A549 (cell line): ENCODE measurements at regions not wholly inside any gene's neighbourhood (a gene's known extent, or its start where the extent isn't known, plus 50 kb on each side); places are given as distances from the start of the nearest gene placed in this dataset.

Source experiments
- ATAC-seq, 2 experiments: fragments of 200-7000 bp in 1 of 2; fragments of >200 bp in 1 of 2; cut with Nextera tagmentation in 1 of 2; cut with Tn5 transposase in 1 of 2; 3 replicates each; pipeline versions ENCODE4 v1.8.0 to v1.9.1; 2018 to 2020; ENCODE audit warnings: mild to moderate bottlenecking in 1 of 2, moderate library complexity in 1 of 2
- CTCF ChIA-PET: fragments of 300-600 bp; sonication (Branson Sonifier 250); formaldehyde crosslinking; extraction: SDS; loops from one replicate; lab custom pipeline; 2021; ENCODE audit warnings: antibody characterized with exemption, inconsistent platforms; lab: Yijun Ruan, JAX
- POLR2A ChIA-PET: fragments of 350-600 bp; formaldehyde crosslinking; extraction: SDS; loops from one replicate; lab custom pipeline; 2021; ENCODE audit warnings: antibody characterized with exemption, inconsistent platforms; lab: Yijun Ruan, JAX
- DNase-seq, 2 experiments: peaks; one replicate each; pipeline versions ENCODE4 v3.0.0 to v3.0.0-alpha.2; 2011 to 2016; ENCODE audit warnings: low read depth in 1 of 2, low spot score in 1 of 2
- FAIRE-seq: peaks from 2 replicates; lab custom pipeline; 2011; peaks lifted over from hg19 to GRCh38; lab: Jason Lieb, UNC
- H3K27ac ChIP-seq, 2 experiments: fragments of >200 bp; sonication (Bioruptor Twin); formaldehyde crosslinking; 3 replicates each; pipeline ENCODE4 v1.5.1; 2016 to 2017
- H3K4me1 ChIP-seq: fragments of >200 bp; sonication (Bioruptor Twin); formaldehyde crosslinking; 3 replicates; pipeline ENCODE4 v1.6.1; 2016
- H3K4me2 ChIP-seq: fragments of >200 bp; sonication (Bioruptor Twin); formaldehyde crosslinking; 3 replicates; pipeline ENCODE4 v1.6.1; 2016
- H3K4me3 ChIP-seq: fragments of >200 bp; sonication (Bioruptor Twin); formaldehyde crosslinking; 3 replicates; pipeline ENCODE4 v1.5.1; 2016
- H3K9me3 ChIP-seq: fragments of >200 bp; sonication (Bioruptor Twin); formaldehyde crosslinking; 3 replicates; pipeline ENCODE4 v1.6.1; 2016
- CBX2 ChIP-seq: fragments of 200-600 bp; sonication (generic); IDR thresholded peaks from 2 replicates; pipeline ENCODE4 v1.6.1; 2016; ENCODE audit warnings: low read depth, mild to moderate bottlenecking, borderline replicate concordance
- CEBPB ChIP-seq, 2 experiments: fragments of >200 bp in 1 of 2; sonication (Bioruptor Twin) in 1 of 2; formaldehyde crosslinking in 1 of 2; IDR thresholded peaks; 2 replicates each; pipeline ENCODE4 v1.6.1; 2012 to 2016
- FOSB ChIP-seq: fragments of 250-450 bp; sonication (Bioruptor Pico); IDR thresholded peaks from 2 replicates; pipeline ENCODE4 v1.5.0; 2020; ENCODE audit warnings: mild to moderate bottlenecking, moderate library complexity
- FOSL2 ChIP-seq, 2 experiments: fragments of 450-650 bp in 1 of 2; fragments of >200 bp in 1 of 2; sonication (Bioruptor Twin) in 1 of 2; formaldehyde crosslinking; IDR thresholded peaks; 2 replicates each; pipeline versions ENCODE4 v1.5.0 to v1.6.1; 2016 to 2020; ENCODE audit warnings: mild to moderate bottlenecking in 1 of 2, moderate library complexity in 1 of 2
- FOXS1 ChIP-seq: fragments of 250-450 bp; sonication (Bioruptor Pico); IDR thresholded peaks from 2 replicates; pipeline ENCODE4 v1.5.0; 2020; ENCODE audit warnings: mild to moderate bottlenecking, moderate library complexity
- JUNB ChIP-seq: fragments of >200 bp; sonication (Bioruptor Twin); formaldehyde crosslinking; IDR thresholded peaks from 2 replicates; pipeline ENCODE4 v1.6.1; 2016
- MAZ ChIP-seq: fragments of 150-350 bp; IDR thresholded peaks from 2 replicates; pipeline ENCODE4 v1.6.1; 2014; ENCODE audit warnings: antibody characterized with exemption, low read depth, low read length, borderline replicate concordance
- MYC ChIP-seq: IDR thresholded peaks from 2 replicates; pipeline ENCODE4 v1.6.1; 2012; ENCODE audit warnings: mild to moderate bottlenecking, inconsistent platforms, low read length, improper control_type of control experiment, borderline replicate concordance
- NR3C1 ChIP-seq: fragments of >200 bp; sonication (Bioruptor Twin); formaldehyde crosslinking; IDR thresholded peaks from 3 replicates; pipeline ENCODE4 v1.6.1; 2017
- POLR2A ChIP-seq: IDR thresholded peaks from 2 replicates; pipeline ENCODE4 v1.6.1; 2012; ENCODE audit warnings: mild to moderate bottlenecking, low read length
- POLR2AphosphoS2 ChIP-seq: conservative IDR thresholded peaks from 2 replicates; pipeline ENCODE4 v1.6.1; 2012; ENCODE audit warnings: low read length, improper control_type of control experiment, inconsistent platforms
- RAD21 ChIP-seq, 2 experiments: fragments of >200 bp in 1 of 2; sonication (Bioruptor Twin) in 1 of 2; formaldehyde crosslinking in 1 of 2; IDR thresholded peaks in 1 of 2; conservative IDR thresholded peaks in 1 of 2; 2 replicates in 1 of 2; 3 replicates in 1 of 2; pipeline ENCODE4 v1.6.1; 2012 to 2018; ENCODE audit warnings: inconsistent platforms in 1 of 2
- RARB ChIP-seq: fragments of 250-450 bp; sonication (Bioruptor Pico); IDR thresholded peaks from 2 replicates; pipeline ENCODE4 v1.8.0; 2021; ENCODE audit warnings: mild to moderate bottlenecking, moderate library complexity
- RFX5 ChIP-seq: fragments of 450-650 bp; IDR thresholded peaks from 2 replicates; pipeline ENCODE4 v1.7.1; 2014; ENCODE audit warnings: antibody characterized with exemption, mild to moderate bottlenecking, moderate library complexity
- SMC3 ChIP-seq: fragments of >200 bp; sonication (Bioruptor Twin); formaldehyde crosslinking; IDR thresholded peaks from 3 replicates; pipeline ENCODE4 v1.6.1; 2018; ENCODE audit warnings: inconsistent platforms
- SREBF2 ChIP-seq: fragments of 450-650 bp; IDR thresholded peaks from 2 replicates; pipeline ENCODE4 v1.6.1; 2014; ENCODE audit warnings: mild to moderate bottlenecking, moderate library complexity
- TP53 ChIP-seq: fragments of 250-450 bp; sonication (Bioruptor Pico); IDR thresholded peaks from 2 replicates; pipeline ENCODE4 v1.5.0; 2021; ENCODE audit warnings: mild to moderate bottlenecking, moderate library complexity
- WGBS: methylation state at CpG from one replicate; pipeline ENCODE4 v1.1.6; 2017; ENCODE audit errors: missing lambda C conversion rate; 5-methylcytosine and 5-hydroxymethylcytosine counted together
- TF ChIP-seq, protein P1 (sequence below): fragments of >200 bp; sonication (Bioruptor Twin); formaldehyde crosslinking; IDR thresholded peaks from 3 replicates; pipeline ENCODE4 v1.5.1; 2016
- TF ChIP-seq, protein P2 (sequence below): fragments of 250-450 bp; sonication (Bioruptor Pico); IDR thresholded peaks from 2 replicates; pipeline ENCODE4 v1.5.0; 2020; ENCODE audit warnings: low read depth, mild to moderate bottlenecking, moderate library complexity
- TF ChIP-seq, protein P3 (sequence below): fragments of 450-650 bp; IDR thresholded peaks from 2 replicates; pipeline ENCODE4 v1.6.1; 2014; ENCODE audit warnings: antibody characterized with exemption

DNA sequence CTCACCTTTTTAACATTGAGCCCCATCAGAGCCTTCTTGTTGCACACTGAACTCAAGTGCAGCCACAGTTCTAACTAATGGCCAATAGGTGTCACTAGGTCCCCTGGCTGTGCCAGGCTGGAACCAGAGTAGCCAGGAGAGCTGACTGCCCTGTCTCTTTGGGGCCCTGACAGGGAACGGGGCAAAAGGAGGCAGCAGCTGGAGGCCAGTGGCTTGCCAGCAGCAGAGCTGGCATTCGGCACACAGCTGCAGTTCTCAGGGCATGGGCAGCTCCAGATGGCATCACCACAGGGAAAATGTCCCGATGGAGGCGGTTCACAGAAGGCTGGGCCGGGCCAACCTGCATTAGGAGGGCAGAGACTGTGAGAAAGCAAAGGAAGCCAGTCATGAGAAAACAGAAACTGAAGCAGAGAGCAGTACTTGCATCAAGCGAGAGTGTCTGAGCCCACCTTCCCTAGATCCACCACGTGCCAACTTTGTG, 188.6 kb downstream of the FCRL5 start:
- Histone ChIP-seq H3K9me3 (no peaks in the 10 kb centered on the region), H3K27ac (no peak overlapping the region), H3K4me1 (no peaks in the 10 kb centered on the region), H3K4me3 (no peak overlapping the region), H3K4me2 (no peak overlapping the region)
- peak; percentile 52 to 53 for DNase-seq
- TF ChIP-seq FOSL2 (IDR thresholded peaks at IDR 0.05) (no peak), FOSL2 (CRISPR knock-in tag; IDR thresholded peaks at IDR 0.05) (no peak), RAD21 (conservative IDR thresholded peaks at IDR 0.05 in 1 of 2, IDR thresholded peaks at IDR 0.05 in 1 of 2) (peak; percentile 41 to 50; a peak in 3 of 5 replicates), SMC3 (peak; percentile 17; the same call in 1 of the 3 replicates), SREBF2 (no peak)
- TF ChIP-seq, protein P1, sequence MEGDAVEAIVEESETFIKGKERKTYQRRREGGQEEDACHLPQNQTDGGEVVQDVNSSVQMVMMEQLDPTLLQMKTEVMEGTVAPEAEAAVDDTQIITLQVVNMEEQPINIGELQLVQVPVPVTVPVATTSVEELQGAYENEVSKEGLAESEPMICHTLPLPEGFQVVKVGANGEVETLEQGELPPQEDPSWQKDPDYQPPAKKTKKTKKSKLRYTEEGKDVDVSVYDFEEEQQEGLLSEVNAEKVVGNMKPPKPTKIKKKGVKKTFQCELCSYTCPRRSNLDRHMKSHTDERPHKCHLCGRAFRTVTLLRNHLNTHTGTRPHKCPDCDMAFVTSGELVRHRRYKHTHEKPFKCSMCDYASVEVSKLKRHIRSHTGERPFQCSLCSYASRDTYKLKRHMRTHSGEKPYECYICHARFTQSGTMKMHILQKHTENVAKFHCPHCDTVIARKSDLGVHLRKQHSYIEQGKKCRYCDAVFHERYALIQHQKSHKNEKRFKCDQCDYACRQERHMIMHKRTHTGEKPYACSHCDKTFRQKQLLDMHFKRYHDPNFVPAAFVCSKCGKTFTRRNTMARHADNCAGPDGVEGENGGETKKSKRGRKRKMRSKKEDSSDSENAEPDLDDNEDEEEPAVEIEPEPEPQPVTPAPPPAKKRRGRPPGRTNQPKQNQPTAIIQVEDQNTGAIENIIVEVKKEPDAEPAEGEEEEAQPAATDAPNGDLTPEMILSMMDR = peak; percentile 57
- WGBS = 65% methylated on average over 6 of the region's 7 CpGs
- ChIA-PET CTCF (interaction anchor here (0.8 to 1.6 kb wide), 8 partner anchors 8 to 171 kb away, joined by 3 to 11 read pairs (median 3); no protein-coding TSS in a partner anchor), POLR2A (no interaction called here)
- no peak for FAIRE-seq
- ATAC-seq = peak; percentile 95 to 99

DNA sequence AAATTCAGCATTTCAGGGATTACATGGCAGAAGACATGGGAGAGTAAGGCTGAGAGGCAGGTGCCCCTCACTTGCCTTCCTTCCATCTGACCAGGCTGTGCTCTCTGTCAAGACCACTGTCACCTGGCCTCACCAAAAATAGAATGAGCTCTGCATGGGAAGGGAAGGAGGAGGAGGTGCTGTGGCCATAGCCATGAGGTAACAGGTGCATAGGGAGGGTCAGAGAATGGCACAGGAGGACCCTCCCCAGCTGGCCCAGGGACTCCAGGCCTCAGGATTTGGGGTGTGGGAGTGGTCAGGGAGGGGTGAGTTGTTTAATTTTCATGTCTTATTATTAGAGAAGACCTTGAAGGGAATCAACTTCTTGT, 192.3 kb downstream of the FCRL5 start:
- no peaks in the 10 kb centered on the region for H3K4me1 ChIP-seq
- ChIA-PET POLR2A (no interaction called here), CTCF (interaction anchor here (1.0 kb wide), 1 partner anchor 11 kb away, joined by 3 read pairs; no protein-coding TSS in a partner anchor)
- no peak for TF ChIP-seq NR3C1
- no peak for TF ChIP-seq CEBPB (IDR thresholded peaks at IDR 0.05)
- no peak for TF ChIP-seq JUNB
- no peak for TF ChIP-seq POLR2AphosphoS2
- no peak for TF ChIP-seq RFX5
- no peak for TF ChIP-seq FOXS1 (CRISPR knock-in tag)
- TF ChIP-seq, protein P2, sequence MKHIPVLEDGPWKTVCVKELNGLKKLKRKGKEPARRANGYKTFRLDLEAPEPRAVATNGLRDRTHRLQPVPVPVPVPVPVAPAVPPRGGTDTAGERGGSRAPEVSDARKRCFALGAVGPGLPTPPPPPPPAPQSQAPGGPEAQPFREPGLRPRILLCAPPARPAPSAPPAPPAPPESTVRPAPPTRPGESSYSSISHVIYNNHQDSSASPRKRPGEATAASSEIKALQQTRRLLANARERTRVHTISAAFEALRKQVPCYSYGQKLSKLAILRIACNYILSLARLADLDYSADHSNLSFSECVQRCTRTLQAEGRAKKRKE = no peak
- no peak for TF ChIP-seq CBX2
- no peak for TF ChIP-seq RAD21 (conservative IDR thresholded peaks at IDR 0.05 in 1 of 2, IDR thresholded peaks at IDR 0.05 in 1 of 2)
- no peak overlapping the region for H3K27ac ChIP-seq
- ATAC-seq (no peak), DNase-seq (no peak), FAIRE-seq (no peak)
- H3K4me2 ChIP-seq = no peak overlapping the region
- no peak overlapping the region for H3K4me3 ChIP-seq
- H3K9me3 ChIP-seq = no peaks in the 10 kb centered on the region

DNA sequence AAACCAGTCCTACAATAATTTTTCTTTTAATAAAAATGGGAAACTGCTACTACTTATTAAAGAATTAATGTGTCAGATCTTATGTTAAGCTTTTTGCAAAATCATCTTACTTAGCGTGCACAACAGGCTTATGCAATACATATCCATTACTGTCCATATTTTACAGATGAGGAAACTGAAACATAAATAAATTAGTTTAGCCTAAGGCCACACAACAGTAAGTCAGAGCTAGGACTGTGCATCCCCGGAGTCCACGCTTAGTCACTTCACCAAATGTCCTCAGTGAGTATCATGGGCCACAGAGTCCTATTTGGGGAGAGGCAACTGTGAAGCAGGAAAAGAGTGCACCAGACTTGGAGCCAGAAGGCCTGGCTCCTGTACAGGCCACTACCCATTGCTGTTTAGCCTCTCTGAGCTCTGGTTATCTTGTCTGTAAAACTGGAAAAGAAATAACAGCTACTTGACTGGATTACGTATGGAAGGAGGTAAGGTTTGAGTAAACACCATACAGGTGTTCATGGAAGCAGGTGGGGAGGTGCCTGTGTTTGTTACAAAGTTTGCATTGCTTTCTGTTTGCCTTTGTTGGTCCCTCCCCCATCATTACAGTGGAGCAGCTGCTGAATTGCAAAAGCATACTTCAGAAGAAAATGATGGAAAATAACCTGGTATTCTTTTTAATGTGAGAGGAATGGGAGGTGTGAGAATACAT, 192.8 kb downstream of the FCRL5 start:
- H3K27ac ChIP-seq = no peak overlapping the region
- FAIRE-seq (no peak), DNase-seq (no peak)
- H3K9me3 ChIP-seq = no peaks in the 10 kb centered on the region
- H3K4me3 ChIP-seq = no peak overlapping the region
- 47% methylated on average over 4 of the region's 4 CpGs for WGBS
- TF ChIP-seq TP53 = no peak
- TF ChIP-seq FOSB (CRISPR knock-in tag) = no peak
- TF ChIP-seq MYC = no peak
- TF ChIP-seq SMC3 = no peak
- TF ChIP-seq, protein P3, sequence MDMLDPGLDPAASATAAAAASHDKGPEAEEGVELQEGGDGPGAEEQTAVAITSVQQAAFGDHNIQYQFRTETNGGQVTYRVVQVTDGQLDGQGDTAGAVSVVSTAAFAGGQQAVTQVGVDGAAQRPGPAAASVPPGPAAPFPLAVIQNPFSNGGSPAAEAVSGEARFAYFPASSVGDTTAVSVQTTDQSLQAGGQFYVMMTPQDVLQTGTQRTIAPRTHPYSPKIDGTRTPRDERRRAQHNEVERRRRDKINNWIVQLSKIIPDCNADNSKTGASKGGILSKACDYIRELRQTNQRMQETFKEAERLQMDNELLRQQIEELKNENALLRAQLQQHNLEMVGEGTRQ = no peak
- TF ChIP-seq MAZ = no peak
- no peak for TF ChIP-seq POLR2A
- no peak for TF ChIP-seq RARB (CRISPR knock-in tag)
- TF ChIP-seq FOXS1 (CRISPR knock-in tag) = no peak
- TF ChIP-seq, all 56 proteins: peak for 0
- CTCF ChIA-PET = interaction anchor here (1.0 to 1.3 kb wide), 2 partner anchors 11 kb away, joined by 3 to 4 read pairs; no protein-coding TSS in a partner anchor
- no peaks in the 10 kb centered on the region for H3K4me1 ChIP-seq
- ATAC-seq = no peak
- POLR2A ChIA-PET = no interaction called here
- no peak overlapping the region for H3K4me2 ChIP-seq
